ENCODE measurements at regions not wholly inside any gene's neighbourhood (a gene's known extent, or its start where the extent isn't known, plus 50 kb on each side); places are given as distances from the start of the nearest gene placed in this dataset.

- TF ChIP-seq GPBP1L1 (CRISPR knock-in tag; IDR thresholded peaks at IDR 0.05) = no peak
- TF ChIP-seq PBX3 (CRISPR knock-in tag; IDR thresholded peaks at IDR 0.05; ENCODE audit: borderline replicate concordance) = no peak
- no peak for TF ChIP-seq ZNF251 (CRISPR knock-in tag; IDR thresholded peaks at IDR 0.05)
- no peak for TF ChIP-seq USF2 (IDR thresholded peaks at IDR 0.05; ENCODE audit: low read depth, low read length)
- TF ChIP-seq USF2 (CRISPR knock-in tag; IDR thresholded peaks at IDR 0.05; ENCODE audit: borderline replicate concordance) = no peak
- TF ChIP-seq HCFC1 (IDR thresholded peaks at IDR 0.05; ENCODE audit: low read depth, low read length) = no peak
- no peak for TF ChIP-seq ZNF761 (CRISPR knock-in tag; conservative IDR thresholded peaks at IDR 0.05)
- peak; percentile 58; the same call in 1 of the 2 replicates for TF ChIP-seq MYC (CRISPR knock-in tag; IDR thresholded peaks at IDR 0.05; ENCODE audit: borderline replicate concordance)
- TF ChIP-seq PRPF4 (IDR thresholded peaks at IDR 0.05; ENCODE audit: low read depth, low read length, poor library complexity, severe bottlenecking) = no peak
- TF ChIP-seq CHD2 (IDR thresholded peaks at IDR 0.05; ENCODE audit: low read depth, low read length) = no peak
- no peak for TF ChIP-seq HOXA7 (CRISPR knock-in tag; IDR thresholded peaks at IDR 0.05)
- TF ChIP-seq FLYWCH1 (CRISPR knock-in tag; IDR thresholded peaks at IDR 0.05) = no peak
- no peak for TF ChIP-seq ATF5 (CRISPR knock-in tag; IDR thresholded peaks at IDR 0.05; ENCODE audit: low read depth)
- no peak for TF ChIP-seq NFE2 (CRISPR knock-in tag; IDR thresholded peaks at IDR 0.05)
- no peak for TF ChIP-seq TOPORS (CRISPR knock-in tag; IDR thresholded peaks at IDR 0.05)
- TF ChIP-seq IRF2 (CRISPR knock-in tag; IDR thresholded peaks at IDR 0.05) = no peak; the same call in 1 of the 2 replicates
- peak; percentile 60; the same call in 1 of the 2 replicates for TF ChIP-seq MTA1 (CRISPR knock-in tag; IDR thresholded peaks at IDR 0.05; ENCODE audit: borderline replicate concordance)
- no peak for TF ChIP-seq ZNF281 (CRISPR knock-in tag; IDR thresholded peaks at IDR 0.05; ENCODE audit: borderline replicate concordance)
- no peak for TF ChIP-seq HES4 (CRISPR knock-in tag; IDR thresholded peaks at IDR 0.05; ENCODE audit: borderline replicate concordance)
- TF ChIP-seq ZNF549 (CRISPR knock-in tag; IDR thresholded peaks at IDR 0.05) = no peak
- no peak for TF ChIP-seq AHR (CRISPR knock-in tag; IDR thresholded peaks at IDR 0.05)
- no peak for TF ChIP-seq SMAD9 (CRISPR knock-in tag; IDR thresholded peaks at IDR 0.05)
These were observed 78.0 kb upstream of the AFDN start (continued) for GRCh38 chr6:167748458-167749379.
